Esophagus squamous epithelium (tissue), 5 donors: ENCODE measurements at regions not wholly inside any gene's neighbourhood (a gene's known extent, or its start where the extent isn't known, plus 50 kb on each side); places are given as distances from the start of the nearest gene placed in this dataset.

Experiments
- DNase-seq: peaks from one replicate; lab custom pipeline; 2025; lab: John Stamatoyannopoulos, UW
- H3K27ac ChIP-seq, 4 donors: fragments of 200-600 bp; sonication (generic); one replicate each; pipeline ENCODE4 v1.5.1; 2016 to 2019; ENCODE audit warnings: mild to moderate bottlenecking in 1 of 4
- H3K27me3 ChIP-seq, 4 donors: fragments of 200-600 bp; sonication (generic); 1 replicate in 3 of 4; 2 replicates in 1 of 4; pipeline versions ENCODE4 v1.5.1 to v1.6.0; 2017 to 2021; ENCODE audit warnings: antibody characterized with exemption in 1 of 4
- H3K36me3 ChIP-seq, 3 donors: fragments of 200-600 bp; sonication (generic); one replicate each; pipeline ENCODE4 v1.5.1; 2016 to 2019
- H3K4me1 ChIP-seq, 3 donors: fragments of 200-600 bp; sonication (generic); one replicate each; pipeline ENCODE4 v1.5.1; 2017 to 2019
- H3K4me3 ChIP-seq, 4 donors: fragments of 200-600 bp; sonication (generic); 1 replicate in 3 of 4; 2 replicates in 1 of 4; pipeline ENCODE4 v1.5.1; 2016 to 2019; ENCODE audit warnings: mild to moderate bottlenecking in 2 of 4, moderate library complexity in 1 of 4
- H3K9me3 ChIP-seq, 3 donors: fragments of 200-600 bp; sonication (generic); one replicate each; pipeline ENCODE4 v1.5.1; 2016 to 2019
- POLR2A ChIP-seq, 4 donors: fragments of 450-650 bp; IDR thresholded peaks; one replicate each; pipeline ENCODE4 v1.6.1; 2017; ENCODE audit warnings: antibody characterized with exemption in 4 of 4, mild to moderate bottlenecking in 4 of 4, moderate library complexity in 3 of 4
- WGBS, 2 donors: methylation state at CpG; one replicate each; pipeline ENCODE4 v1.1.5; 2018; 5-methylcytosine and 5-hydroxymethylcytosine counted together
- intact Hi-C: fragments of 100-400 bp; cut with DNase I; formaldehyde crosslinking; loops from one replicate; pipeline ENCODE4 v1.15.0; 2022
- TF ChIP-seq, protein P1 (sequence below), 6 experiments: fragments of 450-650 bp in 4 of 6; fragments of 200-600 bp in 2 of 6; sonication (generic) in 2 of 6; IDR thresholded peaks; one replicate each; pipeline ENCODE4 v1.5.1; 2016 to 2019; ENCODE audit warnings: antibody characterized with exemption in 6 of 6, mild to moderate bottlenecking in 4 of 6, moderate library complexity in 4 of 6
- donor health status: DM: yes; HTN: yes; CAD: no.

DNA sequence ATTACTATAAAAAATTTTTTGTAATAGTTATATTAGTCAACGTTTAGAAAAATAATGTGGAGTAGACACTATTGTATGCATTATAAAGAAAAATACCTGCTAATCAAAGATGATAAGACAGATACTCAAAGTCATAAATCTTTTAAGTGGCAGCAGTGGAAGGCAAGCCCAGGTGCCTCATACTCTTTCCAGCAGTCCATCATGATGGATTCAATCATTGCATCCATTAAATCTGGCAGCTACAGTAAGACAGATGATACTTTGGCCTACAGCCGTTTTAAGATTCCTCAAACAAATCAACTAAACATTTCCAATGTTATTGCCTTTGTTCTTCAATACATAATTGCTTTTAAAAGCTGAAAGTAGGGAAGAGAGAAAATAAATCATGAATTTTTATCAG, 1392.9 kb upstream of the NUDT12 start:
- TF ChIP-seq, protein P1, sequence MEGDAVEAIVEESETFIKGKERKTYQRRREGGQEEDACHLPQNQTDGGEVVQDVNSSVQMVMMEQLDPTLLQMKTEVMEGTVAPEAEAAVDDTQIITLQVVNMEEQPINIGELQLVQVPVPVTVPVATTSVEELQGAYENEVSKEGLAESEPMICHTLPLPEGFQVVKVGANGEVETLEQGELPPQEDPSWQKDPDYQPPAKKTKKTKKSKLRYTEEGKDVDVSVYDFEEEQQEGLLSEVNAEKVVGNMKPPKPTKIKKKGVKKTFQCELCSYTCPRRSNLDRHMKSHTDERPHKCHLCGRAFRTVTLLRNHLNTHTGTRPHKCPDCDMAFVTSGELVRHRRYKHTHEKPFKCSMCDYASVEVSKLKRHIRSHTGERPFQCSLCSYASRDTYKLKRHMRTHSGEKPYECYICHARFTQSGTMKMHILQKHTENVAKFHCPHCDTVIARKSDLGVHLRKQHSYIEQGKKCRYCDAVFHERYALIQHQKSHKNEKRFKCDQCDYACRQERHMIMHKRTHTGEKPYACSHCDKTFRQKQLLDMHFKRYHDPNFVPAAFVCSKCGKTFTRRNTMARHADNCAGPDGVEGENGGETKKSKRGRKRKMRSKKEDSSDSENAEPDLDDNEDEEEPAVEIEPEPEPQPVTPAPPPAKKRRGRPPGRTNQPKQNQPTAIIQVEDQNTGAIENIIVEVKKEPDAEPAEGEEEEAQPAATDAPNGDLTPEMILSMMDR (IDR thresholded peaks at IDR 0.05) = no peak
- no peak for TF ChIP-seq POLR2A (IDR thresholded peaks at IDR 0.05)
- DNase-seq = no peak
- H3K36me3 ChIP-seq = no peaks in the 10 kb centered on the region
- H3K4me1 ChIP-seq = no peaks in the 10 kb centered on the region
- 52 to 57% methylated on average over 2 of the region's 2 CpGs for WGBS, 2 donors
- H3K27ac ChIP-seq = no peak overlapping the region
- H3K27me3 ChIP-seq = no peaks in the 10 kb centered on the region
- H3K4me3 ChIP-seq = no peak overlapping the region
- intact Hi-C loops = no loop called here
- H3K9me3 ChIP-seq = peaks cover 0 to 9% (median 0%) of the 10 kb centered on the region in 3 donors

DNA sequence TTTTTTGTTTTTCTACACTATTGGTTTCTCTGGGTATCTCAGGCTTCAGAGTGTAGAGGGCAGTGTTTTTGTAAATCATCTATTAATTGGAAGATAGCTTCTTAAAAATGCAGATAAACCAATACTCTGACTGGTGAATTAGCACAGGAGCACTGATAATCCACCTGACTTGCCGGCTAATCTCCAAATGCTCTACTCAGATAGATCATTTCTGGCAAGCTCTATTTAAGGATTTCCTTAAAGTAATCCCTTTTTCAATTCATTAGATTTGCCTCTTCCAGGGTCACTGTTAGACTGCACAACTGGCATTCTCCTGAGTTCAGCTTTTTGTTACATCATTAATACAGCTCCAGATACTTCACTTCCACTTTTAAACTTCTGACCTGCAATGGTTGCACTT, 1390.3 kb upstream of the NUDT12 start:
- intact Hi-C loops = no loop called here
- Histone ChIP-seq H3K4me1 (no peaks in the 10 kb centered on the region), H3K36me3 (no peaks in the 10 kb centered on the region), H3K27me3 (no peaks in the 10 kb centered on the region), H3K9me3 (peaks cover 0 to 9% (median 0%) of the 10 kb centered on the region in 3 donors), H3K27ac (no peak overlapping the region), H3K4me3 (no peak overlapping the region)
- DNase-seq = no peak
- no peak for TF ChIP-seq POLR2A (IDR thresholded peaks at IDR 0.05)
- TF ChIP-seq, protein P1 (IDR thresholded peaks at IDR 0.05) = no peak
- WGBS, 2 donors = 71 to 76% methylated on average over 1 of the region's 1 CpG

DNA sequence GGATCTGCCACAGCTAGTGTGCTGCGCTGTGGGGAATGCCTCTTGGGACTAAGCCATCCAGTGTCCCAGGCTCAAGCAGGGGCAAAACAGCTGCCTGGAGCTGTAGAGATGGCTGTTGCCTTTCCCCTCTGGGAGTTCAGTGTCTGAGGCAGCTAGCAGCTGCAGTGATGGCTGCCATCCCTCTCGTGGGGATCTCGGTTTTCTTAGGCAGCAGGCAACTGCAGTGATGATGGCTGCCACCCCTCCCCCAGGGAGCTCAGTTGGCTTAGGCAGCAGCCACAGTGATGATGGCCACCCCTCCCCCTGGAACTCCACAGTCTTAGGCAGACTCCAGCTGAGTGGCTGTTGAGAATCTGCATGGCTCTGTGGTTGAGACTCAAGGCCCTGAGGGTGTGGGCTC, 1389.2 kb upstream of the NUDT12 start:
- TF ChIP-seq POLR2A (IDR thresholded peaks at IDR 0.05) = no peak
- TF ChIP-seq, protein P1 (IDR thresholded peaks at IDR 0.05) = no peak
- peaks cover 0 to 9% (median 0%) of the 10 kb centered on the region in 3 donors for H3K9me3 ChIP-seq
- intact Hi-C loops = no loop called here
- H3K27ac ChIP-seq = no peak overlapping the region
- 100% methylated on average over 1 of the region's 3 CpGs; no CpG with 5 or more reads in 1 of the 2 donors for WGBS, 2 donors
- no peaks in the 10 kb centered on the region for H3K27me3 ChIP-seq
- no peaks in the 10 kb centered on the region for H3K36me3 ChIP-seq
- no peaks in the 10 kb centered on the region for H3K4me1 ChIP-seq
- DNase-seq = no peak
- no peak overlapping the region for H3K4me3 ChIP-seq

DNA sequence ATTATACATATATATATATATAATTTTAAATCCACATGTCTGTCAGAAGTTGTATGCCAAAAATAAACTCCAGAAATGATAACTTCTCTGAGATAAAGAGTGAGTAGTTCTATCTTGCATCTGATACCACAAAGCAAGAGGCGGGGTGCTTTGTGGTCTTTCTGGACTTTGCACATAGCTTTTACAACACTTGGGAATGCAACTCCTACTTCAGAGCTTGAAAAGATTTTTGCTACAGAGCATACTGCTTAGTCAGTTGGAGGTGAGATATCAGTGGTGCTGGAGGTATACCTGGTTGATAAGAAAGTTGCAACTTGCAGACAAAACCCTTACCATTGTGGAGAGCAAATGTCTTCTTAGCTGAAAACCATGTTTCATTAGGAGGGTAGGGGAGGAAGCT, 1384.5 kb upstream of the NUDT12 start:
- 88 to 100% methylated on average over 1 of the region's 1 CpG for WGBS, 2 donors
- no peaks in the 10 kb centered on the region for H3K4me1 ChIP-seq
- TF ChIP-seq, protein P1 (IDR thresholded peaks at IDR 0.05) = no peak
- TF ChIP-seq POLR2A (IDR thresholded peaks at IDR 0.05) = no peak
- no peaks in the 10 kb centered on the region for H3K36me3 ChIP-seq
- DNase-seq = no peak
- no peak overlapping the region for H3K4me3 ChIP-seq
- H3K27ac ChIP-seq = no peak overlapping the region
- H3K27me3 ChIP-seq = no peaks in the 10 kb centered on the region
- intact Hi-C loops = no loop called here
- H3K9me3 ChIP-seq = peaks cover 0 to 9% (median 0%) of the 10 kb centered on the region in 3 donors

DNA sequence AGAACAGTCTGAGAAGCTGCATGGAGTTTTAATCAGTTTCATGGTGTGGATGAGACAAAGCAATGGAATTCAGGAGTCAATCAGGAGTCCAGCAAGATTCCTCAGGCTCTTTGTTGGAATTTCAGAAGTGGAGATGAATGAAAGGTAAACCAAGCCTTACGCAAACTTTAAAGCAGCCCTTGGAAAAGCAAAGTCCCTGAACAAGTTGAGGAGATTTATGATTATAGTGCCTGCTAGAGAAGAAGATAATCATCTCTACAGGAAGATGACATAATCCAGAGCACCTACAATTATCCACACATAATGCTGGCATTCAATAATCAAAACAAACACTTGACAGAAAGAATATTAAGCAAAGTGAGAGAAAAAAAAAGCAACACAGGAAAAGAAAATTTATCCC, 1380.1 kb upstream of the NUDT12 start:
- no peak overlapping the region for H3K4me3 ChIP-seq
- no peaks in the 10 kb centered on the region for H3K4me1 ChIP-seq
- WGBS, 2 donors = 76 to 77% methylated on average over 1 of the region's 1 CpG
- intact Hi-C loops = no loop called here
- no peak overlapping the region for H3K27ac ChIP-seq
- no peaks in the 10 kb centered on the region for H3K36me3 ChIP-seq
- H3K9me3 ChIP-seq = no peaks in the 10 kb centered on the region
- DNase-seq = no peak
- H3K27me3 ChIP-seq = no peaks in the 10 kb centered on the region
- no peak for TF ChIP-seq POLR2A (IDR thresholded peaks at IDR 0.05)
- TF ChIP-seq, protein P1 (IDR thresholded peaks at IDR 0.05) = no peak
